Testis (tissue), 2 donors: ENCODE measurements at regions not wholly inside any gene's neighbourhood (a gene's known extent, or its start where the extent isn't known, plus 50 kb on each side); places are given as distances from the start of the nearest gene placed in this dataset.
"Not testable (repeated sequence)": the region's sequence is repeated elsewhere in the genome, so short reads cannot be mapped to it uniquely, and the experiment has no call there.

Source experiments
- DNase-seq: peaks from one replicate; pipeline ENCODE4 v3.0.0-alpha.2; 2019
- H3K27ac ChIP-seq, 2 donors: fragments of 200-600 bp; sonication (generic); one replicate each; pipeline ENCODE4 v1.5.1; 2019
- H3K27me3 ChIP-seq: fragments of 200-600 bp; sonication (generic); one replicate; pipeline ENCODE4 v1.5.1; 2019
- H3K36me3 ChIP-seq: fragments of 200-600 bp; sonication (generic); one replicate; pipeline ENCODE4 v1.5.1; 2017; ENCODE audit warnings: low read depth; ENCODE audit errors: missing control alignments
- H3K4me1 ChIP-seq: fragments of 200-600 bp; sonication (generic); one replicate; pipeline ENCODE4 v1.5.1; 2019
- H3K4me3 ChIP-seq, 2 donors: fragments of 200-600 bp; sonication (generic); one replicate each; pipeline ENCODE4 v1.5.1; 2017 to 2019
- H3K9me3 ChIP-seq: fragments of 200-600 bp; sonication (generic); one replicate; pipeline ENCODE4 v1.5.1; 2017
- CTCF ChIP-seq, 3 experiments: fragments of 450-650 bp in 2 of 3; fragments of 200-600 bp in 1 of 3; sonication (generic) in 1 of 3; IDR thresholded peaks; one replicate each; pipeline ENCODE4 v1.5.1; 2016 to 2019; ENCODE audit warnings: antibody characterized with exemption in 3 of 3, mild to moderate bottlenecking in 2 of 3, moderate library complexity in 1 of 3
- POLR2A ChIP-seq: fragments of 450-650 bp; IDR thresholded peaks from one replicate; pipeline ENCODE4 v1.6.1; 2017; ENCODE audit warnings: antibody characterized with exemption, mild to moderate bottlenecking, moderate library complexity
- WGBS, 2 donors: methylation state at CpG; one replicate each; pipeline ENCODE4 v1.1.5; 2018; 5-methylcytosine and 5-hydroxymethylcytosine counted together
- intact Hi-C: fragments of 100-400 bp; cut with DNase I; formaldehyde crosslinking; loops from one replicate; pipeline ENCODE4 v1.15.1; 2023; ENCODE audit warnings: low total_unique reads

- no peak for DNase-seq
- intact Hi-C loops = no loop called here
- H3K4me1 ChIP-seq = no peaks in the 10 kb centered on the region
These were observed 1919.3 kb downstream of the PCDH9 start for GRCh38 chr13:65310663-65311328.

DNA sequence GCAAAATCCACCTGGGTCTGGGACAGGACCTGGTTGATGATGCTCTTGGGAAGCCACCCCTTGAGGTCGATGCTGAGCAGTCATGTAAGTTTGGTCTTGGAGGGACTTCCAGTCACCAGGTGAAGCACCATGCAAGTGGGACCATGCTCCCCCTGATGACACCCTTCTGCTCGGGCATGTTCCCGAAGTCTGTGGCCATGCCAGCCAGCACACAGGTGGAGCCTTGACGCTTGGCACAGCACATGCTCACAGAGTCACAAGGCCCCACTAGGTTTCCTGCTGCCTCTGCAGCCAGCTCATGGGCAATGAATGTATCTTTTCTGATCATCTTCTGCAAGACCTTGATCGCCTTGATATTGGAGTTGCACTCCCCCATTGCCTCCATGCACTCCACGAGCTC, 1920.2 kb downstream of the PCDH9 start:
- WGBS, 2 donors = 81 to 91% methylated on average over 5 to 6 of the region's 6 CpGs
- Histone ChIP-seq H3K4me1 (no peaks in the 10 kb centered on the region), H3K36me3 (no peaks in the 10 kb centered on the region), H3K4me3 (no peak overlapping the region), H3K9me3 (no peaks in the 10 kb centered on the region), H3K27ac (no peak overlapping the region), H3K27me3 (no peaks in the 10 kb centered on the region)
- no peak for TF ChIP-seq CTCF (IDR thresholded peaks at IDR 0.05)
- TF ChIP-seq POLR2A = no peak
- DNase-seq = no peak
- intact Hi-C loops = no loop called here

More at GRCh38 chr13:65310663-65311328, 1919.3 kb downstream of the PCDH9 start:
- Histone ChIP-seq H3K36me3 (no peaks in the 10 kb centered on the region), H3K27me3 (no peaks in the 10 kb centered on the region), H3K9me3 (no peaks in the 10 kb centered on the region), H3K27ac (no peak overlapping the region), H3K4me3 (no peak overlapping the region)
- TF ChIP-seq POLR2A (no peak), CTCF (IDR thresholded peaks at IDR 0.05) (no peak)
- WGBS, 2 donors = 74 to 82% methylated on average over 21 to 29 of the region's 29 CpGs

DNA sequence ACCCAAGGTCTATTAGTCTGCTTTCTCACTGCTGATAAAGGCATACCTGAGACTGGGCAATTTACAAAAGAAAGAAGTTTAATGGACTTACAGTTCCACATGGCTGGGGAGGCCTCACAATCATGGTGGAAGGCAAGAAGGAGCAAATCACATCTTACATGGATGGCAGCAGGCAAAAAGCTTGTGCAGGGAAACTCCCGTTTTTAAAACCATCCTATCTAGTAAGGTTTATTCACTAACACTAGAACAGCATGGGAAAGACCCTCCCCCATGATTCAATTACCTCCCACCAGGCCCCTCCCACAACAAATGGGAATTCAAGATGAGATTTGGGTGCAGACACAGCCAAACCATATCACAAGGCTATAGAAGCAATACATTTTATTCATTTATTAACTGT, 1921.4 kb downstream of the PCDH9 start:
- H3K4me1 ChIP-seq, intact Hi-C loops, DNase-seq, H3K9me3 ChIP-seq, H3K27me3 ChIP-seq, H3K27ac ChIP-seq, H3K4me3 ChIP-seq, H3K36me3 ChIP-seq: not testable (repeated sequence)
- 84 to 92% methylated on average over 1 of the region's 1 CpG for WGBS, 2 donors

DNA sequence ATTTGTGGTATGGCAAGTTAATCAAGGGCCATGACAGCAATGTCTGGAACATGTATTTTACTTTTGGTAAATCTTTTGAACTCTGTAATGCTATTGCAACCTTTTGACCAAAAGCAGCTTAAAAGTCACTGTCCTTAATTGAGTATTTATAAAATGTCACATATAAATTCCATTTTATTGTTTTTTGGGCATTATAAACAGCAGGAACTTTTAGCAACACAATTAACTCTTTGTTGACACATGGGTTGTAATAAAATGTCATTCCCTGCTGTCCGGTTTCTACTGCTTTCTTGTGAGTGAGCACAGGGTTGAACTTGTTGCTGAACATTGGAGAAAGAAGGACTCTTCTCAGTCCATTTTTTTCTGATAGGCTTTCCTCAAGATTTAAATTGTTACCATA, 1923.1 kb downstream of the PCDH9 start:
- H3K36me3 ChIP-seq = no peaks in the 10 kb centered on the region
- intact Hi-C loops = no loop called here
- WGBS, 2 donors = 86 to 91% methylated on average over 1 of the region's 1 CpG
- H3K4me1 ChIP-seq = no peaks in the 10 kb centered on the region
- no peak for DNase-seq
- H3K27me3 ChIP-seq = no peaks in the 10 kb centered on the region
- TF ChIP-seq POLR2A (no peak), CTCF (IDR thresholded peaks at IDR 0.05) (no peak)
- no peak overlapping the region for H3K27ac ChIP-seq
- no peaks in the 10 kb centered on the region for H3K9me3 ChIP-seq
- no peak overlapping the region for H3K4me3 ChIP-seq

DNA sequence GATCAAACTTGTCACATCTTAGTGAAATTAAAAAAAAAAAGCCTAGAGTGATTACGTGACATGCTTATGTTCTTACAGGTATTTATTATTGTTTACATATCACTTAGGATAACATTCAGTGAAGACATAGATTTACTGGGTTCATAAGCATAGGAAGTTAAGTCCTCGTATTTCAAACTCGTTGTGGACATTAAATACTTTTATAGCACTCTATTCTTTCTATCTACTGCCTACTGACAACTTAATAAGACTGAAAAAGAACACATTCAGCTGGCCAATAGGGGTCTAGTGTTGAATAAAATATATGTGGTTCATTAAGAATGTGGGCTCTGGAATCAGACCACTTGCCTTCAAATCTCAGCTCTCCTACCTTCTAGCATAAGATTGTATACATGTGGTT, 1927.4 kb downstream of the PCDH9 start:
- Histone ChIP-seq H3K4me3 (no peak overlapping the region), H3K27ac (no peak overlapping the region), H3K9me3 (no peaks in the 10 kb centered on the region), H3K4me1 (no peaks in the 10 kb centered on the region), H3K27me3 (no peaks in the 10 kb centered on the region), H3K36me3 (no peaks in the 10 kb centered on the region)
- intact Hi-C loops = no loop called here
- 82 to 86% methylated on average over 3 of the region's 3 CpGs for WGBS, 2 donors
- TF ChIP-seq CTCF (IDR thresholded peaks at IDR 0.05) (no peak), POLR2A (no peak)
- DNase-seq = no peak
